Activated B cell treated with CpG ODN at 0.5 μM for 24 hours (primary cell): ENCODE measurements at regions not wholly inside any gene's neighbourhood (a gene's known extent, or its start where the extent isn't known, plus 50 kb on each side); places are given as distances from the start of the nearest gene placed in this dataset.

Source experiments
- ATAC-seq: fragments of 200-7000 bp; cut with Tn5 transposase; one replicate; pipeline ENCODE4 v1.10.0; 2021; ENCODE audit warnings: low read depth, mild to moderate bottlenecking, moderate library complexity
- CTCF ChIA-PET: fragments of 350-600 bp; sonication (Branson Sonifier 250); formaldehyde crosslinking; loops from one replicate; lab custom pipeline; 2021; ENCODE audit warnings: antibody characterized with exemption; lab: Charles Lee
- POLR2A ChIA-PET: fragments of 350-600 bp; sonication (Branson Sonifier 250); formaldehyde crosslinking; loops from one replicate; lab custom pipeline; 2021; ENCODE audit warnings: antibody characterized with exemption; lab: Charles Lee
- DNase-seq: peaks from one replicate; pipeline ENCODE4 v3.0.0; 2022
- H3K27ac Mint-ChIP-seq: one replicate; pipeline ENCODE4 v1.8.0; 2020; ENCODE audit warnings: mixed read lengths
- H3K27me3 Mint-ChIP-seq: one replicate; pipeline ENCODE4 v1.8.0; 2021; ENCODE audit warnings: mixed read lengths
- H3K36me3 Mint-ChIP-seq: one replicate; pipeline ENCODE4 v1.8.0; 2021; ENCODE audit warnings: low read depth, mixed read lengths
- H3K4me1 Mint-ChIP-seq: one replicate; pipeline ENCODE4 v1.8.0; 2021; ENCODE audit warnings: mixed read lengths
- H3K4me3 Mint-ChIP-seq: one replicate; pipeline ENCODE4 v1.8.0; 2020; ENCODE audit warnings: mild to moderate bottlenecking, mixed read lengths
- H3K9me3 Mint-ChIP-seq: one replicate; pipeline ENCODE4 v1.8.0; 2020; ENCODE audit warnings: mixed read lengths
- intact Hi-C: fragments of 100-400 bp; cut with micrococcal nuclease; formaldehyde crosslinking; loops from one replicate; pipeline ENCODE4 v1.15.1; 2024
- TF ChIP-seq, protein P1 (sequence below): fragments of 200-600 bp; IDR thresholded peaks from one replicate; pipeline ENCODE4 v1.8.0; 2022; ENCODE audit warnings: antibody characterized with exemption, mild to moderate bottlenecking

DNA sequence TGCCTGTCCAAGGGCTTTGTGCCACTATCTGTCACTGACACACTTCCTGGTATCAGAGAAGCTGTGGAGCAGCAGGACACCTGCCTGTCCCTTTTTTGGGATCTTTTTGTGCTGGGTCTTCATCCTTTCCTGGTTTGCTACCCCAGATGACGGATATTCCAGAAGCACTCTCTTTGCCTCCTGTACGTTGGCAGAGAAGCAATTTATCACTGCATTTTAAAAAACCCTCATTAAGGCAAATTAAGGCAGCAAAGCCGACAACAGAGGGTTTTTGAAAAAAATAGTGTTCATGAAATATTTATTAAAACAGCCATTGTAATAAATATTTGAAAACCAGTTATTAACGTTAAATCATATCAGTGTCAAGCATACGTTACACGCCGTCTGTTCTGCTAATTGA, 209.6 kb upstream of the NTM start:
- Mint-ChIP-seq H3K27me3 (no peaks in the 10 kb centered on the region), H3K9me3 (no peaks in the 10 kb centered on the region), H3K4me1 (no peaks in the 10 kb centered on the region), H3K36me3 (no peaks in the 10 kb centered on the region), H3K27ac (no peak overlapping the region), H3K4me3 (no peak overlapping the region)
- intact Hi-C loops: no loop called here
- CTCF ChIA-PET: no interaction called here
- DNase-seq: no peak
- ATAC-seq: no peak
- TF ChIP-seq, protein P1, sequence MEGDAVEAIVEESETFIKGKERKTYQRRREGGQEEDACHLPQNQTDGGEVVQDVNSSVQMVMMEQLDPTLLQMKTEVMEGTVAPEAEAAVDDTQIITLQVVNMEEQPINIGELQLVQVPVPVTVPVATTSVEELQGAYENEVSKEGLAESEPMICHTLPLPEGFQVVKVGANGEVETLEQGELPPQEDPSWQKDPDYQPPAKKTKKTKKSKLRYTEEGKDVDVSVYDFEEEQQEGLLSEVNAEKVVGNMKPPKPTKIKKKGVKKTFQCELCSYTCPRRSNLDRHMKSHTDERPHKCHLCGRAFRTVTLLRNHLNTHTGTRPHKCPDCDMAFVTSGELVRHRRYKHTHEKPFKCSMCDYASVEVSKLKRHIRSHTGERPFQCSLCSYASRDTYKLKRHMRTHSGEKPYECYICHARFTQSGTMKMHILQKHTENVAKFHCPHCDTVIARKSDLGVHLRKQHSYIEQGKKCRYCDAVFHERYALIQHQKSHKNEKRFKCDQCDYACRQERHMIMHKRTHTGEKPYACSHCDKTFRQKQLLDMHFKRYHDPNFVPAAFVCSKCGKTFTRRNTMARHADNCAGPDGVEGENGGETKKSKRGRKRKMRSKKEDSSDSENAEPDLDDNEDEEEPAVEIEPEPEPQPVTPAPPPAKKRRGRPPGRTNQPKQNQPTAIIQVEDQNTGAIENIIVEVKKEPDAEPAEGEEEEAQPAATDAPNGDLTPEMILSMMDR: no peak
- POLR2A ChIA-PET: no interaction called here

GRCh38 chr11:131163613-131164012, 206.8 kb upstream of the NTM start:
- TF ChIP-seq, protein P1: no peak
- H3K27ac Mint-ChIP-seq: no peak overlapping the region
- H3K36me3 Mint-ChIP-seq: no peaks in the 10 kb centered on the region
- H3K4me1 Mint-ChIP-seq: no peaks in the 10 kb centered on the region
- ATAC-seq (no peak), DNase-seq (no peak)
- ChIA-PET CTCF (no interaction called here), POLR2A (no interaction called here)
- intact Hi-C loops: no loop called here
- H3K9me3 Mint-ChIP-seq: no peaks in the 10 kb centered on the region
- no peaks in the 10 kb centered on the region for H3K27me3 Mint-ChIP-seq
- no peak overlapping the region for H3K4me3 Mint-ChIP-seq

- H3K27ac Mint-ChIP-seq: no peak overlapping the region
- POLR2A ChIA-PET: no interaction called here
- H3K4me3 Mint-ChIP-seq: no peak overlapping the region
- intact Hi-C loops: no loop called here
- no peak for DNase-seq
- H3K9me3 Mint-ChIP-seq: no peaks in the 10 kb centered on the region
- H3K27me3 Mint-ChIP-seq: no peaks in the 10 kb centered on the region
- no peaks in the 10 kb centered on the region for H3K4me1 Mint-ChIP-seq
- TF ChIP-seq, protein P1: no peak
- CTCF ChIA-PET: no interaction called here
- ATAC-seq: no peak
- no peaks in the 10 kb centered on the region for H3K36me3 Mint-ChIP-seq
These were observed 205.4 kb upstream of the NTM start for GRCh38 chr11:131165036-131165435.

DNA sequence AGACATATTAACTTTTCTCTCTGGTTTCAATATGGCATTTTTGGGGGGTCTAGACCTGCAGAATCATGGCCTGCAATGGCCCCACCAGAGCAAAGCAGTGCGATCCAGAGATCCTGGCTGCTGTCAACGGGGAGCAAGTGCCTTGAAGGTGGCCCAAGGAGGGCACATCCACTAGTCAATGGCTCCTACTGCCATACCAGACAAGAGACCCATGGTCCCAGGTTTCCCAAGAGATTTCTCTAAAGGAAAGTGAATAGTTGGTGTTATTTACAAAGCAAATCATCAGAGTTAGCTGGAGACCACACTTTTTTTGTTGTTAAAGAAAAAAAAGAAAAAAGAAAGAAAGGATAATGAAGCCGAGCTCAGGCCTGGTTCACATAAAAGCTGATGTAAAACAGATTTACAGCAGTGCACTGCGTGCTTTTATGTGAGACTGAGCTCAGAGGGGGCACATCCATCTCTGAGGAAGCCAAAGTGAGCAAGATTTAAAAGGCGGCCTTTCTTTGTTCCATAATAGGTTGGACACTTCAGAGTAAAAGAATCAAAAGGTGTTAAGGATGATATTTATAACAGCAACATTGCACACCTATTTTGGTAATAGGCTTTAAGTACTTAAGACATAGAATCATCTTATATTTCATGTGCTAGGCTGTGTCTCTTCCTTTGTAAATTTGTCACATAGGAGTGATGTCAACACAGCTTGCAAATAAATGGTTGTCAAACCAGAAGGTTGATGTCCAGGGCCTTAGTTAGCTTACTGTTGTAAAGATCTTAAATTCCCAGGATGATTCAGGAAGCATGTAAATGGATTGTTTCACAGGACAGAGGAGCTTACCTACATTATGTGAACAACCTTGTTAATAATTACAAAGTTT, 201.3 kb upstream of the NTM start:
- intact Hi-C loops: no loop called here
- TF ChIP-seq, protein P1: no peak
- H3K4me3 Mint-ChIP-seq: no peak overlapping the region
- no peak for ATAC-seq
- DNase-seq: no peak
- no peaks in the 10 kb centered on the region for H3K9me3 Mint-ChIP-seq
- no peaks in the 10 kb centered on the region for H3K4me1 Mint-ChIP-seq
- CTCF ChIA-PET: no interaction called here
- no peaks in the 10 kb centered on the region for H3K36me3 Mint-ChIP-seq
- no peak overlapping the region for H3K27ac Mint-ChIP-seq
- POLR2A ChIA-PET: no interaction called here
- H3K27me3 Mint-ChIP-seq: no peaks in the 10 kb centered on the region

DNA sequence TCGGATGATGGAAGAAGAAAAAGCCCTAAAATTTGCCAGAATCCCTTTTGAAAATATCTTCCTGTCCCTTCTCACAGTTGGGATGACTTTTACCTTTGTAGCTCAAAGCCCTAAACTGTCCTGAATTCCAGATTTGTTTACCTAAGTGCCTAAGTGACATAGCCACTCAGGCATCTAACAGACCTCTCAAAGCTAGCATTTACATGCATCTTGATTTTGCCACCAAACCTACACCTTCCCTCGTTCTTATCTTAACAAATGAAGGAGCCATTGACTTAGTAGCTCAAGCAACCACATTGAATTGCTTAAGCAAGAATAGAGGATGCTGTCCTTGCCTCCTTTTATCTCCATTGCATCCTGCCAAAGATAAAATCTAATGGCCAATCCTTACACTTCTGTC, 198.4 kb upstream of the NTM start:
- H3K4me3 Mint-ChIP-seq: no peak overlapping the region
- intact Hi-C loops: no loop called here
- no peak overlapping the region for H3K27ac Mint-ChIP-seq
- CTCF ChIA-PET: no interaction called here
- ATAC-seq (no peak), DNase-seq (no peak)
- POLR2A ChIA-PET: no interaction called here
- H3K36me3 Mint-ChIP-seq: no peaks in the 10 kb centered on the region
- no peaks in the 10 kb centered on the region for H3K4me1 Mint-ChIP-seq
- H3K9me3 Mint-ChIP-seq: peaks cover 3% of the 10 kb centered on the region
- H3K27me3 Mint-ChIP-seq: no peaks in the 10 kb centered on the region
- TF ChIP-seq, protein P1: no peak
